HL-60 (cell line): ENCODE measurements at regions not wholly inside any gene's neighbourhood (a gene's known extent, or its start where the extent isn't known, plus 50 kb on each side); places are given as distances from the start of the nearest gene placed in this dataset.

ENCODE experiments used
- GABPA ChIP-seq: IDR thresholded peaks from 2 replicates; pipeline ENCODE4 v1.6.1; 2012; ENCODE audit warnings: low read depth
- POLR2AphosphoS5 ChIP-seq: IDR thresholded peaks from 2 replicates; pipeline ENCODE4 v1.6.1; 2012; ENCODE audit warnings: low read depth
- REST ChIP-seq: IDR thresholded peaks from 2 replicates; pipeline ENCODE4 v1.6.1; 2012; ENCODE audit warnings: low read depth; ENCODE audit not compliant: insufficient replicate concordance
- SPI1 ChIP-seq: IDR thresholded peaks from 2 replicates; pipeline ENCODE4 v1.6.1; 2012; ENCODE audit warnings: low read depth, mild to moderate bottlenecking, borderline replicate concordance
- TF ChIP-seq, protein P1 (sequence below): IDR thresholded peaks from one replicate; pipeline ENCODE4 v1.5.1; 2011; ENCODE audit warnings: low read length, control low read depth, inconsistent platforms; ENCODE audit not compliant: insufficient read depth

GRCh38 chr16:54783980-54784379 lies 146.7 kb upstream of the IRX5 start:
- TF ChIP-seq, protein P1, sequence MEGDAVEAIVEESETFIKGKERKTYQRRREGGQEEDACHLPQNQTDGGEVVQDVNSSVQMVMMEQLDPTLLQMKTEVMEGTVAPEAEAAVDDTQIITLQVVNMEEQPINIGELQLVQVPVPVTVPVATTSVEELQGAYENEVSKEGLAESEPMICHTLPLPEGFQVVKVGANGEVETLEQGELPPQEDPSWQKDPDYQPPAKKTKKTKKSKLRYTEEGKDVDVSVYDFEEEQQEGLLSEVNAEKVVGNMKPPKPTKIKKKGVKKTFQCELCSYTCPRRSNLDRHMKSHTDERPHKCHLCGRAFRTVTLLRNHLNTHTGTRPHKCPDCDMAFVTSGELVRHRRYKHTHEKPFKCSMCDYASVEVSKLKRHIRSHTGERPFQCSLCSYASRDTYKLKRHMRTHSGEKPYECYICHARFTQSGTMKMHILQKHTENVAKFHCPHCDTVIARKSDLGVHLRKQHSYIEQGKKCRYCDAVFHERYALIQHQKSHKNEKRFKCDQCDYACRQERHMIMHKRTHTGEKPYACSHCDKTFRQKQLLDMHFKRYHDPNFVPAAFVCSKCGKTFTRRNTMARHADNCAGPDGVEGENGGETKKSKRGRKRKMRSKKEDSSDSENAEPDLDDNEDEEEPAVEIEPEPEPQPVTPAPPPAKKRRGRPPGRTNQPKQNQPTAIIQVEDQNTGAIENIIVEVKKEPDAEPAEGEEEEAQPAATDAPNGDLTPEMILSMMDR, result no peak
- TF ChIP-seq REST, result no peak
- TF ChIP-seq GABPA, result no peak
- TF ChIP-seq POLR2AphosphoS5, result no peak
- TF ChIP-seq SPI1, result no peak
